Ishikawa (cell line): ENCODE measurements at regions not wholly inside any gene's neighbourhood (a gene's known extent, or its start where the extent isn't known, plus 50 kb on each side); places are given as distances from the start of the nearest gene placed in this dataset.

Source experiments
- CEBPB ChIP-seq: IDR thresholded peaks from 2 replicates; pipeline ENCODE4 v1.6.1; 2012
- CREB1 ChIP-seq: IDR thresholded peaks from 2 replicates; pipeline ENCODE4 v1.6.1; 2012; ENCODE audit warnings: low read depth
- EGR1 ChIP-seq: IDR thresholded peaks from 2 replicates; pipeline ENCODE4 v1.6.1; 2012
- EP300 ChIP-seq: IDR thresholded peaks from 2 replicates; pipeline ENCODE4 v1.6.1; 2012; ENCODE audit warnings: borderline replicate concordance
- FOXM1 ChIP-seq: IDR thresholded peaks from 2 replicates; pipeline ENCODE4 v1.6.1; 2012; ENCODE audit warnings: low read depth, borderline replicate concordance
- MAX ChIP-seq: IDR thresholded peaks from 2 replicates; pipeline ENCODE4 v1.6.1; 2012
- NFIC ChIP-seq: IDR thresholded peaks from 2 replicates; pipeline ENCODE4 v1.6.1; 2012
- RAD21 ChIP-seq: IDR thresholded peaks from 2 replicates; pipeline ENCODE4 v1.6.1; 2012; ENCODE audit warnings: low read depth
- REST ChIP-seq: IDR thresholded peaks from 2 replicates; pipeline ENCODE4 v1.6.1; 2012; ENCODE audit warnings: low read depth, mild to moderate bottlenecking
- TAF1 ChIP-seq: IDR thresholded peaks from 2 replicates; pipeline ENCODE4 v1.6.1; 2012; ENCODE audit warnings: low read depth, mild to moderate bottlenecking
- TCF12 ChIP-seq: IDR thresholded peaks from 2 replicates; pipeline ENCODE4 v1.6.1; 2012; ENCODE audit warnings: low read depth
- TEAD4 ChIP-seq: IDR thresholded peaks from 2 replicates; pipeline ENCODE4 v1.6.1; 2012
- YY1 ChIP-seq: IDR thresholded peaks from 2 replicates; pipeline ENCODE4 v1.6.1; 2012; ENCODE audit warnings: low read depth
- ZBTB7A ChIP-seq: IDR thresholded peaks from 2 replicates; pipeline ENCODE4 v1.6.1; 2012; ENCODE audit warnings: low read depth
- TF ChIP-seq, protein P1 (sequence below): IDR thresholded peaks from 2 replicates; pipeline ENCODE4 v1.6.1; 2012

GRCh38 chr1:183753464-183753891 lies 51.4 kb upstream of the RGL1 start:
- no peak for TF ChIP-seq CREB1

DNA sequence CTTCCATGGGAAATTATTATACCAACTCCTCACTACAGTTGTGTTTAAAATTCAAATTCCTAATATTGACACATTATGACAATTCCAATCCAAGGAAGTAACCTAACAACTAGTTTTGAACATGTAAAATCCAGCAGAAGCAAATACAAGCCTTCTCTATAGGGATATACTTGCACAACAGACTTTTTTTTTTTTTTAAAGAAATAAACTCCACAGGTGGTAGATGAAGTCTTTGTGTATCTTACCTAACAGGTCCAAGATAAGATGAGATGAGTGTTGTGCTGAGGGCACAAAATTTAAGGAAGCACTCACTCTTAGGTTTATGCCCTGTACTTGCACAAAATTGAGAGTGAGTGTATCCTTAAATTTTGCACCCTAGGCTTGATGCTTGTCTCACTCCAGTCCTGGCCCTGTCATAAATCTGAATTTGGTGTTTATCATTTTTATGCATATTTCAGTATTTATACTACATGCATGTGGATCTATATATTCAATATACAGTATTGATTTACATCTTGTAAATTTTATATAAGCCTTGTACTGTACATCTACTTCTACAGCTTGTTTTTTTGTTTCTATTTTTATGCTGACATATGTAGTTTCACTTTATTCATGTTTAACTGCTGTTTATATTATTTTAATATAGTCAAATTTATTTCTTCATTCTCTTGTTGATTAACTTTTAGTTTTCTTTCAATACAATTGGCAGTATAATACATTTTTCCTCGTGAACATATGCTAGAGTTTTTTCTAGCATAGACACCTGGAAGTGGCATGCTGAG lies 60.6 kb upstream of the RGL1 start:
- TF ChIP-seq CEBPB (peak; percentile 57; the same call in 1 of the 2 replicates), EP300 (no peak), ZBTB7A (no peak)

DNA sequence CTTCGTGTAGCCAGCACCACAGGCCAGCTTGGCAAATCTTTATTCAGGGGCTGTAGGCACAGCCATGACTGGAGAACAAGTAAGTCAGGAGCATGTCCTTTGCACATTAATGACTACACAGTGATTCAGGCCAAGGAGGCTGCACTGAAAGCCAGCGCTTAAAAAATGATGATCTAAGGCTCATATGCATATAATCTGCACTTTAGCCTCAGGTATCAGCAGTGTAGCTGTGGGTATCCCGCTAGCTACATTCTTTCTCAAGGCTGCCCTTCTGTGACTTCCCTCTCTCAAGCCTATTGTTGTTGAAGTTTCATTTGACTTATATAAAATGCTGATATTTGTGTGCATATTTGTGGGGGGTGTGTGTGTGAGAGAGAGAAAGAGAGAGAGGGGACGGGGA lies 62.6 kb upstream of the RGL1 start:
- TF ChIP-seq YY1 (no peak), MAX (no peak), TCF12 (no peak), TAF1 (no peak)
- TF ChIP-seq, protein P1, sequence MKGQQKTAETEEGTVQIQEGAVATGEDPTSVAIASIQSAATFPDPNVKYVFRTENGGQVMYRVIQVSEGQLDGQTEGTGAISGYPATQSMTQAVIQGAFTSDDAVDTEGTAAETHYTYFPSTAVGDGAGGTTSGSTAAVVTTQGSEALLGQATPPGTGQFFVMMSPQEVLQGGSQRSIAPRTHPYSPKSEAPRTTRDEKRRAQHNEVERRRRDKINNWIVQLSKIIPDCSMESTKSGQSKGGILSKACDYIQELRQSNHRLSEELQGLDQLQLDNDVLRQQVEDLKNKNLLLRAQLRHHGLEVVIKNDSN: no peak

- no peak for TF ChIP-seq MAX
- TF ChIP-seq FOXM1: no peak
- no peak for TF ChIP-seq TCF12
- TF ChIP-seq, protein P1: no peak
- TF ChIP-seq EGR1: no peak
- TF ChIP-seq CEBPB: no peak
- no peak for TF ChIP-seq REST
- no peak for TF ChIP-seq CREB1
- no peak for TF ChIP-seq ZBTB7A
- no peak for TF ChIP-seq EP300
- TF ChIP-seq TEAD4: no peak
- no peak for TF ChIP-seq YY1
- TF ChIP-seq RAD21: no peak
Observed at GRCh38 chr1:183739741-183740271, 65.1 kb upstream of the RGL1 start.

GRCh38 chr1:183739082-183739481 lies 65.8 kb upstream of the RGL1 start:
- TF ChIP-seq, protein P1: no peak
- peak; percentile 41; the same call in 1 of the 2 replicates for TF ChIP-seq RAD21

DNA sequence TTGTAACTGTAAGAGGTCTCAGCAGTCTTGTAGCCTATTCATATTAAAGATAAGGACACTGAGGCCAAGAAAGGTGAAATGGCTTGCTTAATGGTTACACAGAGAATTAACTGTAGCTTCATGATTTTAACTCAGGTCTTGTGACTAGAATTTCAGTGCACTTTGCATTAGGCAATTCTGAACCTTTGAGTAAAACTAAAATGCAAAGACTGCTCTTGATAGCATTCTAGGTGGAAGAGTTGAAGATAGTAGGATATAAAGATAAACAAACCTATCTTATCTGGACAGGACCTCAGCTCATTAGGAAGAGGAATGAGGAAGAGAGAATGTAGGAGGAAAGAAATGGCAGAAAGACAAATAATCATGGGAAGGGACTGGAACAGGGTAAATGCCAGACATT lies 68.6 kb upstream of the RGL1 start:
- TF ChIP-seq ZBTB7A (no peak), NFIC (no peak), EGR1 (no peak), FOXM1 (no peak), TAF1 (no peak), YY1 (no peak), REST (no peak), CEBPB (no peak), TEAD4 (no peak), MAX (no peak), CREB1 (no peak), RAD21 (no peak), TCF12 (no peak), EP300 (no peak)
- TF ChIP-seq, protein P1: no peak
